HG03175 (cell line): ENCODE measurements at regions not wholly inside any gene's neighbourhood (a gene's known extent, or its start where the extent isn't known, plus 50 kb on each side); places are given as distances from the start of the nearest gene placed in this dataset.

Experiments
- ATAC-seq: cut with Tn5 transposase; IDR thresholded peaks from one replicate; pipeline ENCODE4 v1.9.1; 2021; ENCODE audit warnings: mild to moderate bottlenecking, moderate library complexity; ENCODE audit not compliant: unreplicated experiment

- ATAC-seq: no peak
These were observed 300.7 kb upstream of the TNRC6C start for GRCh38 chr17:77657839-77658238.

- ATAC-seq: no peak
These were observed 298.0 kb upstream of the TNRC6C start for GRCh38 chr17:77660524-77660923.

GRCh38 chr17:77662833-77663232, 295.7 kb upstream of the TNRC6C start:
- ATAC-seq: no peak

- ATAC-seq: no peak
These were observed 294.3 kb upstream of the TNRC6C start for GRCh38 chr17:77664097-77664729.

DNA sequence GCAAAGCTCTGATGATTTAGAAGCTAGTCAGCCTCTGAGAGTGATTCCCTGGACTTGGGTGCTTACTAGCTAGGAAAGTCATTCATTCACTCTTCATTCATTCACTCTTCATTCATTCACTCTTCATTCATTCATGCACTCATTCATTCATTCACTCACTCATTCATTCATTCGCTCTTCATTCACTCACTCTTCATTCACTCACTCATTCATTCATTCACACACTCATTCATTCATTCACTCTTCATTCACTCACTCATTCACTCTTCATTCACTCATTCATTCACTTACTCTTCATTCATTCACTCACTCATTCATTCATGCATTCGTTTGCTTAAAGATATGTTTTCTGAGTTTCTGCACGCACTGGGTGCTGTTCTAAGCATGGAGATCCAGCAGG, 292.7 kb upstream of the TNRC6C start:
- ATAC-seq: no peak

DNA sequence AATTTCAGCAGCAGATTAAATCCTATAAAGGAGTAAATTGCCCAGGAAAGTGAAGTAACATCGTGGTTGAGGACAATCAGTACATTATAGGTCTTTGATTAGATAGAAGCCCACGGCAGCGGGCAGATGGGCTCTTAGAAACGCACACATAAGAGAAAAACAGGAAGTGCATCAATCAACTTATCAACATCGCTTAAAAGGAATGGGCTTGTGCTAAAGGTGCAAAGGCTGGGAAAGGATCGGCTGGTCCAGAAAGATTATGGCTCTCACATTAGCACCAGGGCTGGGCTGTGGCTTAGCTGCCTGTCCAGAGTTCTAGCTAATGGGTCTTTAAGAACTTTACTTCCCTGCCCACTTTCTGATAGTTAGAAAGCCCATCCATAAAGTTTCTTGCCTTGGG, 292.0 kb upstream of the TNRC6C start:
- no peak for ATAC-seq

DNA sequence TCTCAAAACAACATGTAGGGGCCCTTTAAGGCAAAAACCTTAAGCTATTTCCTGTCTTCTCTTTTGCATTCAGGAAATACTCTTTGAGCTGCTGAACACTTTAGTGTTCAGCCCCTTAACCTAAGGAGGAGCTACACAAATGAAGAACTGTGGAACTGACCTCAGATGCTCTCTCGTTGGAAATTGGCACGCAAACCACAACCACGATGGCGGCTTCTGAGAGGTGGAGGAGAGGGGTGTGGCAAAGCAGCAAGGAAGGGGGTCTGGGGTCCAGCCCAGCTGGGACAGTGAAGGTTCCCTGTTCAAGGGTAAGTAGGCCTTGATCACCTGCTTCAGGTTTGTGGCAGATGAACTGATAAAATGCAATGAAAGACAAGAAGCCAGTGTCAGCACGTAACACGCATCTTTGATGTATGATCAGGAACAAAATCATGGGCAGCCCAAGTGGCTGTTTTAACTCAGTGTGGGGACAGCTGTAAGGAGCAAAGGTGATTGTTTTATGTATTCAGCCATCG, 291.6 kb upstream of the TNRC6C start:
- no peak for ATAC-seq

DNA sequence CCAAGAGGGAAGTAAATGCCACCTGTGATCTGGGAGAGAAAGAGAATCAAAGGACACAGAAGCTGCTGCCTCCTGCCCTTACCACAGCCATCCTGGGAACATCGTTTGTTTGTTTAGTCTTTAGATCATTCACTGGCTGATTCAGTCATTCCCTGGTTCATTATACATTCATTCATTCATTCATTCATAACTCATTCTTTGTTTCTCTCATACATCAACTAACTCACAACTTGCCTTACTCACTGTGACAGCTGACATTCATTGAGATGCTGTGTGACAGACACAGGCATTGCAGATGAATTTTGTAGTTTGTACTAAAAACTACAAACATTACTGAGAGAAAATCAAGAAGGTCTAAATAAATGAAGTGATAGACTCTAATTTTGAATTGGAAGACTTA, 291.0 kb upstream of the TNRC6C start:
- ATAC-seq: no peak

DNA sequence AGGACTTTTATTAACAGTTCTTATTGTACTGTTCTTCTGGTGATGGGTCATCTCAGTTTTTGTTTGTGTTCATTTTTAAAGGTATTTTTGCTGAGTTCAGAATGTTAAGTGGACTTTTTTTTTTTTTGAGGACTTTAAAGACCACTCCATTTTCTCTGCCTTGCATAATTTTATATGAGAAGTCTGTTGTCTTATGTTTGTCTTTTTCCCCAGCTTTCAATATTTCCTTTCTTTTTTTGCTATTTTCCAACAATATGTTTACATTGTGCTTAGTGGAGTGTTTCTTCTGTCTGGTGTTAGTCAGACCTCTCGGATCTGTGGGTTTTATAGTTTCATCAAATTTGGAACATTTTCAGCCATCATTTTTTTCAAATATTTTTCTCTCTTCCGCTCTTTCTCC, 290.0 kb upstream of the TNRC6C start:
- no peak for ATAC-seq

- no peak for ATAC-seq
These were observed 288.3 kb upstream of the TNRC6C start for GRCh38 chr17:77670173-77670572.

DNA sequence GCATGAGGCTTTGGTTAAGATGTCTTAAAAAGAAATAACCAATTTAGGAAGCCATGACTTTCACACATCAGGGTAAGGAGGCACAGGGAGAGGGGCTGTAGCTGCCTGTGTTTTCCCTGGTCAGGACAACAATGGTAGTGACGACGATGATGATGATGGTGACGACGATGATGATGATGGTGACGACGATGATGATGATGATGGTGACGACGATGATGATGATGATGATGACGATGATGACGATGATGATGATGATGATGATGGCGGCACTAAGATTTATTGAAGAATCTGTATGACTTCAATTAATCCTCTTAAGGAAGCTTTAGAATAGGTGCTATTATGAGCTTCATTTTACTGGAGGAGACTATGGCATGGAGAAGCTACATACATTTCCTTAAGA, 284.1 kb upstream of the TNRC6C start:
- no peak for ATAC-seq

GRCh38 chr17:77675411-77675810, 283.1 kb upstream of the TNRC6C start:
- no peak for ATAC-seq

- ATAC-seq: no peak
These were observed 282.7 kb upstream of the TNRC6C start for GRCh38 chr17:77675816-77676215.

DNA sequence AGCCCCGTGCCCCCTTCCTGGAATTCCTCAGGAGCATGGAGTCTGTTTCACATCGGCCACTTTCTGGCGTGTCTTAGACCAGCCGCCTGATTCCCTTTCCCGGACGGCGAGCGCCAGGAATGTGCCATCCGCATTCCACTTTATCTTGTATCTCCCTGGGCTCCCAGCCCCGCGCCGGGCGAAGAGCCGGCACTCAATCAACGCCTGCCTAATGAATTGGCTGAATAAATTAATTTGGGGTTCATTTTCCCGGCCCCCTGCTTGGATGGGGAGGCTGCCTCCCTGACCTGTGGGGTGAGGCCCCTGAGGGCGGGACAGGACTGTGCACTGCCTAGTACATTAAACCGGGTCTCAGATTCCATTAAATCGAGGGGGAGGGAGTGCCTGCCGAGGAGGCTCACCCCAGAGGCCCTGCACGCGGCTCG, 282.3 kb upstream of the TNRC6C start:
- no peak for ATAC-seq

DNA sequence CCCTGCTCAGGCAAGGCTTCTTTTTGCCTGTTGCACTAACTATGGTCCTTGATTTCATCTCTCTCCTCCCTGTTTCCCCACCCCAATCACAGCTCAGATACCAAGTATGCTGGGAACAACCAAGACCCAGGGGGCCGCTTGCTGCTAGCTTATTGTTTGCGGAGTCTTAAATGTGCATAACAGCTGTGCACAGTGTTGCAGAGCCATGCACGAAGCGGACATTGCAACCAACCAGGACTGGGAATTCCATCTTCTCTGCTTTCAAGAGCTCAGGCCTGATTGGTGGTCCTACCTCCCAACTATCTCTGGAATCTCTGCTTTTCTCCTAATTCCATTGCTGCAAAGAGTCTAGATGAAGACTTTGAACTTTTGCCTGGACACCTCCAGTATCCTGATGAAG, 281.3 kb upstream of the TNRC6C start:
- ATAC-seq: no peak

- ATAC-seq: no peak
These were observed 280.9 kb upstream of the TNRC6C start for GRCh38 chr17:77677630-77678029.

- ATAC-seq: no peak
These were observed 278.9 kb upstream of the TNRC6C start for GRCh38 chr17:77679589-77679988.

DNA sequence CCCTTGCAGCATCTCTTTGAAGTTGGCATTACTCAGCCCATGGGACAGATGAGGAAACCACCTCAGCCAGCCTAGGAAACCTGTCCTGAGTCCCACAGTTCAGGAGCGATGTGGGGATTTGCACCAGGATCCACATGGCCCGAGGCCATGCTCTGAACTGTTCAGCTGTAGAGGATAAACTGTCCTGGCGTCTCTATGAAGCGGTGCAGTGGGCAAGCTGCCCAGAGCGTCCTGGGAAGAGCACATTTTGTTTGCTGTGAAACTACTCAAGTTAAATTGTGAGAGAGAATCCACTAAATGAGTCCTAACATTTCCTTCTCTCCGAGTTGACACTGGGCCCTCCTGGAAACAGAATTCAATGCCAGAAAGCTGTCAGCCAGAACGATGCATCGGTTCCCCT, 276.6 kb upstream of the TNRC6C start:
- ATAC-seq: no peak

GRCh38 chr17:77684803-77685798, 273.4 kb upstream of the TNRC6C start:
- ATAC-seq: no peak

GRCh38 chr17:77685881-77686486, 272.5 kb upstream of the TNRC6C start:
- ATAC-seq: no peak

DNA sequence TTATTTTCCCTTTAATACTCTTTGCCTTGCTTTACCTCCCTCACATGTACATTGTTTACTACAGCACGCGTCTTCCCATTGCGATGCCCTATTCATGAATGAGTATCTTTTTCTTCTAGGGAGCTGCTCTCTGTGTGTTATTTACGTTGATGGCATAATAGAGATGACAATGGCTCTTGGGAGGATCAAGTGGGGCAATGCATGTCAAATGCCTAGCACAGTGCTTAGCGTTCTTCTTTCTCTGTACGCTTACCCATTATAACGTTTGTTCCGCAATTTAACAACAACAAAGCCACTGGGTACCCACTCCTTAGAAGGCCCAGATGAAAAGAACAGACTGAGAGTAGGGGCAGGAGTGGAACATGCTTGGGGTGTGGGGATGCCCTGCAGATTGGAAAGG, 271.6 kb upstream of the TNRC6C start:
- no peak for ATAC-seq

GRCh38 chr17:77687417-77687816, 271.1 kb upstream of the TNRC6C start:
- no peak for ATAC-seq
